SK-N-SH (cell line): ENCODE measurements at regions not wholly inside any gene's neighbourhood (a gene's known extent, or its start where the extent isn't known, plus 50 kb on each side); places are given as distances from the start of the nearest gene placed in this dataset.
A peak's percentile ranks its signal among the peaks of the same experiment; 100 is the strongest.

ENCODE experiments used
- CTCF ChIA-PET: fragments of 300-600, 350-600 bp; formaldehyde crosslinking; extraction: SDS; loops from one replicate; lab custom pipeline; 2021; lab: Yijun Ruan, JAX
- POLR2A ChIA-PET: fragments of 350-600 bp; sonication (Branson Sonifier 250); formaldehyde crosslinking; extraction: SDS; loops from one replicate; lab custom pipeline; 2020; ENCODE audit warnings: antibody characterized with exemption, inconsistent platforms; lab: Yijun Ruan, JAX
- DNase-seq: peaks from one replicate; pipeline ENCODE4 v3.0.0; 2012
- H2AFZ ChIP-seq: fragments of 200-600 bp; sonication (generic); 2 replicates; pipeline ENCODE4 v1.8.1; 2016; ENCODE audit warnings: antibody characterized with exemption, mild to moderate bottlenecking, low read depth
- H3F3A ChIP-seq: fragments of 200-600 bp; sonication (generic); replicated peaks from 2 replicates; pipeline ENCODE3; 2016; ENCODE audit warnings: antibody characterized with exemption, mild to moderate bottlenecking; ENCODE audit not compliant: insufficient read depth
- H3K27ac ChIP-seq, 2 experiments: fragments of 200-500 bp in 1 of 2; fragments of 200-600 bp in 1 of 2; sonication (Bioruptor generic) in 1 of 2; sonication (generic), shearing (Covaris generic) in 1 of 2; 2 replicates each; pipeline versions ENCODE4 v1.5.1 to v1.6.1; 2014 to 2016; ENCODE audit warnings: low read depth in 2 of 2, inconsistent platforms in 1 of 2, low read length in 1 of 2, mild to moderate bottlenecking in 1 of 2, mixed read lengths in 1 of 2
- H3K27me3 ChIP-seq: fragments of 200-600 bp; sonication (generic), shearing (Covaris generic); 2 replicates; pipeline ENCODE4 v1.6.1; 2016; ENCODE audit warnings: mixed run types; ENCODE audit not compliant: insufficient read depth
- H3K36me3 ChIP-seq, 2 experiments: fragments of 200-500 bp in 1 of 2; fragments of 200-600 bp in 1 of 2; sonication (Bioruptor generic) in 1 of 2; sonication (generic) in 1 of 2; replicated peaks in 1 of 2; 2 replicates each; pipeline versions ENCODE3 to v1.5.1; 2014 to 2016; ENCODE audit warnings: low read length in 1 of 2, mild to moderate bottlenecking in 1 of 2; ENCODE audit not compliant: insufficient read depth in 2 of 2, control insufficient read depth in 1 of 2
- H3K4me1 ChIP-seq, 2 experiments: fragments of 200-500 bp in 1 of 2; fragments of 200-600 bp in 1 of 2; sonication (Bioruptor generic) in 1 of 2; sonication (generic), shearing (Covaris generic) in 1 of 2; 2 replicates each; pipeline versions ENCODE4 v1.5.1 to v1.6.1; 2014 to 2016; ENCODE audit warnings: low read depth in 1 of 2, low read length in 1 of 2, mixed run types in 1 of 2; ENCODE audit not compliant: insufficient read depth in 2 of 2, control insufficient read depth in 1 of 2
- H3K4me2 ChIP-seq: fragments of 200-600 bp; sonication (generic), shearing (Covaris generic); 2 replicates; pipeline ENCODE4 v1.6.1; 2017; ENCODE audit warnings: mixed run types
- H3K4me3 ChIP-seq, 2 experiments: fragments of 200-500 bp in 1 of 2; fragments of 200-600 bp in 1 of 2; sonication (Bioruptor generic) in 1 of 2; sonication (generic), shearing (Covaris generic) in 1 of 2; 2 replicates each; pipeline versions ENCODE4 v1.5.1 to v1.8.1; 2014 to 2016; ENCODE audit warnings: low read depth in 2 of 2, inconsistent platforms in 1 of 2, low read length in 1 of 2, mild to moderate bottlenecking in 1 of 2, mixed read lengths in 1 of 2, moderate library complexity in 1 of 2
- H3K79me2 ChIP-seq: fragments of 200-600 bp; sonication (generic); 2 replicates; pipeline ENCODE4 v1.8.1; 2017; ENCODE audit warnings: mild to moderate bottlenecking; ENCODE audit not compliant: insufficient read depth
- H3K9ac ChIP-seq: fragments of 200-600 bp; sonication (generic); 2 replicates; pipeline ENCODE4 v1.6.1; 2017; ENCODE audit warnings: mixed run types
- H3K9me2 ChIP-seq: fragments of 200-600 bp; sonication (generic); 2 replicates; pipeline ENCODE4 v1.6.1; 2017; ENCODE audit warnings: mixed run types
- H3K9me3 ChIP-seq: fragments of 200-600 bp; sonication (generic); 2 replicates; pipeline ENCODE4 v1.6.1; 2017; ENCODE audit warnings: mixed run types, mild to moderate bottlenecking, moderate library complexity
- H4K20me1 ChIP-seq: fragments of 200-600 bp; sonication (generic); 2 replicates; pipeline ENCODE4 v1.6.1; 2017; ENCODE audit warnings: mild to moderate bottlenecking, mixed run types; ENCODE audit not compliant: insufficient read depth
- CHD2 ChIP-seq: fragments of 150-350 bp; IDR thresholded peaks from 2 replicates; pipeline ENCODE4 v1.6.1; 2018; ENCODE audit warnings: low read length; ENCODE audit not compliant: partially characterized antibody
- ELF1 ChIP-seq: IDR thresholded peaks from 2 replicates; pipeline ENCODE4 v1.4.0; 2012
- EP300 ChIP-seq, 2 experiments: IDR thresholded peaks; 2 replicates each; pipeline versions ENCODE4 v1.4.0 to v1.6.1; 2012; ENCODE audit warnings: borderline replicate concordance in 1 of 2, low read depth in 1 of 2, low read length in 1 of 2
- FOXJ3 ChIP-seq: sonication (generic); formaldehyde crosslinking; IDR thresholded peaks from 2 replicates; pipeline ENCODE4 v1.5.1; 2020; ENCODE audit warnings: mild to moderate bottlenecking, missing genetic modification reagents
- GABPA ChIP-seq: IDR thresholded peaks from 2 replicates; pipeline ENCODE4 v1.4.0; 2012; ENCODE audit warnings: low read depth, mild to moderate bottlenecking
- GATA2 ChIP-seq: sonication (generic); formaldehyde crosslinking; IDR thresholded peaks from 2 replicates; pipeline ENCODE4 v1.5.0; 2020; ENCODE audit warnings: mild to moderate bottlenecking, missing genetic modification reagents
- JUND ChIP-seq: IDR thresholded peaks from 2 replicates; pipeline ENCODE4 v1.4.0; 2012
- MXI1 ChIP-seq: IDR thresholded peaks from 2 replicates; pipeline ENCODE4 v1.6.1; 2012; ENCODE audit warnings: mild to moderate bottlenecking, low read depth, low read length, improper control_type of control experiment
- NFIC ChIP-seq: IDR thresholded peaks from 2 replicates; pipeline ENCODE4 v1.4.0; 2012; ENCODE audit warnings: borderline replicate concordance
- RXRA ChIP-seq: IDR thresholded peaks from 2 replicates; pipeline ENCODE4 v1.4.0; 2012; ENCODE audit warnings: low read depth, mild to moderate bottlenecking, borderline replicate concordance
- SIN3A ChIP-seq: IDR thresholded peaks from 2 replicates; pipeline ENCODE4 v1.6.1; 2012; ENCODE audit warnings: low read depth, mild to moderate bottlenecking, low read length, moderate library complexity, borderline replicate concordance
- SMC3 ChIP-seq: IDR thresholded peaks from 2 replicates; pipeline ENCODE4 v1.6.1; 2012; ENCODE audit warnings: low read depth, low read length, improper control_type of control experiment
- TAF1 ChIP-seq: IDR thresholded peaks from 2 replicates; pipeline ENCODE4 v1.6.1; 2012; ENCODE audit warnings: low read depth, mild to moderate bottlenecking, low read length, moderate library complexity, borderline replicate concordance
- TCF12 ChIP-seq: IDR thresholded peaks from 2 replicates; pipeline ENCODE4 v1.4.0; 2012
- USF1 ChIP-seq: IDR thresholded peaks from 2 replicates; pipeline ENCODE4 v1.4.0; 2012; ENCODE audit warnings: low read depth, borderline replicate concordance
- USF2 ChIP-seq: fragments of 150-350 bp; IDR thresholded peaks from 2 replicates; pipeline ENCODE4 v1.6.1; 2017; ENCODE audit warnings: antibody characterized with exemption, low read length, low read depth, borderline replicate concordance
- YY1 ChIP-seq: IDR thresholded peaks from 2 replicates; pipeline ENCODE4 v1.4.0; 2012; ENCODE audit warnings: low read depth, mild to moderate bottlenecking
- WGBS: methylation state at CpG from one replicate; pipeline ENCODE4 v1.1.6; 2017; ENCODE audit warnings: low lambda C conversion rate; 5-methylcytosine and 5-hydroxymethylcytosine counted together
- TF ChIP-seq, protein P1 (sequence below): fragments of 150-350 bp; IDR thresholded peaks from 2 replicates; pipeline ENCODE4 v1.6.1; 2016; ENCODE audit warnings: mild to moderate bottlenecking, low read depth, low read length
- TF ChIP-seq, protein P2 (sequence below): fragments of 200-600 bp; sonication (generic); IDR thresholded peaks from 2 replicates; pipeline ENCODE4 v1.6.1; 2017; ENCODE audit warnings: antibody characterized with exemption, mild to moderate bottlenecking, moderate library complexity
- TF ChIP-seq, protein P3 (sequence below): IDR thresholded peaks from 2 replicates; pipeline ENCODE4 v1.6.1; 2012; ENCODE audit warnings: mild to moderate bottlenecking, low read depth, low read length, moderate library complexity

GRCh38 chr9:107587191-107587963 is 97.8 kb upstream of the KLF4 start:
- Histone ChIP-seq H3K79me2 (no peaks in the 10 kb centered on the region), H4K20me1 (no peaks in the 10 kb centered on the region), H3K4me3 (peak overlapping the region; percentile 17 to 47; a peak in 3 of 4 replicates), H3K27ac (no peak overlapping the region), H3K9me3 (no peaks in the 10 kb centered on the region), H3F3A (no peaks in the 10 kb centered on the region), H3K9ac (no peak overlapping the region), H3K27me3 (peaks cover 57% of the 10 kb centered on the region; the same call in 1 of the 2 replicates), H2AFZ (peak overlapping the region; percentile 16; the same call in 1 of the 2 replicates), H3K36me3 (no peaks in the 10 kb centered on the region), H3K9me2 (no peaks in the 10 kb centered on the region), H3K4me2 (peak overlapping the region; percentile 28; the same call in 1 of the 2 replicates)
- WGBS = 25% methylated on average over 14 of the region's 26 CpGs
- POLR2A ChIA-PET = no interaction called here
- DNase-seq = no peak
- no peak for TF ChIP-seq MXI1
- TF ChIP-seq, protein P1, sequence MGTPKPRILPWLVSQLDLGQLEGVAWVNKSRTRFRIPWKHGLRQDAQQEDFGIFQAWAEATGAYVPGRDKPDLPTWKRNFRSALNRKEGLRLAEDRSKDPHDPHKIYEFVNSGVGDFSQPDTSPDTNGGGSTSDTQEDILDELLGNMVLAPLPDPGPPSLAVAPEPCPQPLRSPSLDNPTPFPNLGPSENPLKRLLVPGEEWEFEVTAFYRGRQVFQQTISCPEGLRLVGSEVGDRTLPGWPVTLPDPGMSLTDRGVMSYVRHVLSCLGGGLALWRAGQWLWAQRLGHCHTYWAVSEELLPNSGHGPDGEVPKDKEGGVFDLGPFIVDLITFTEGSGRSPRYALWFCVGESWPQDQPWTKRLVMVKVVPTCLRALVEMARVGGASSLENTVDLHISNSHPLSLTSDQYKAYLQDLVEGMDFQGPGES = no peak
- TF ChIP-seq GATA2 (CRISPR knock-in tag) = no peak
- TF ChIP-seq EP300 (IDR thresholded peaks at IDR 0.05; ENCODE audit: borderline replicate concordance in 1 of 2, low read depth in 1 of 2, low read length in 1 of 2) = no peak
- no peak for TF ChIP-seq ELF1
- TF ChIP-seq USF2 = no peak
- TF ChIP-seq, protein P2, sequence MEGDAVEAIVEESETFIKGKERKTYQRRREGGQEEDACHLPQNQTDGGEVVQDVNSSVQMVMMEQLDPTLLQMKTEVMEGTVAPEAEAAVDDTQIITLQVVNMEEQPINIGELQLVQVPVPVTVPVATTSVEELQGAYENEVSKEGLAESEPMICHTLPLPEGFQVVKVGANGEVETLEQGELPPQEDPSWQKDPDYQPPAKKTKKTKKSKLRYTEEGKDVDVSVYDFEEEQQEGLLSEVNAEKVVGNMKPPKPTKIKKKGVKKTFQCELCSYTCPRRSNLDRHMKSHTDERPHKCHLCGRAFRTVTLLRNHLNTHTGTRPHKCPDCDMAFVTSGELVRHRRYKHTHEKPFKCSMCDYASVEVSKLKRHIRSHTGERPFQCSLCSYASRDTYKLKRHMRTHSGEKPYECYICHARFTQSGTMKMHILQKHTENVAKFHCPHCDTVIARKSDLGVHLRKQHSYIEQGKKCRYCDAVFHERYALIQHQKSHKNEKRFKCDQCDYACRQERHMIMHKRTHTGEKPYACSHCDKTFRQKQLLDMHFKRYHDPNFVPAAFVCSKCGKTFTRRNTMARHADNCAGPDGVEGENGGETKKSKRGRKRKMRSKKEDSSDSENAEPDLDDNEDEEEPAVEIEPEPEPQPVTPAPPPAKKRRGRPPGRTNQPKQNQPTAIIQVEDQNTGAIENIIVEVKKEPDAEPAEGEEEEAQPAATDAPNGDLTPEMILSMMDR = no peak
- no peak for TF ChIP-seq SMC3
- TF ChIP-seq GABPA = no peak
- no peak for TF ChIP-seq FOXJ3 (CRISPR knock-in tag)
- TF ChIP-seq RXRA = no peak
- no peak for TF ChIP-seq SIN3A
- TF ChIP-seq NFIC = no peak
- TF ChIP-seq JUND = no peak
- TF ChIP-seq TCF12 = no peak
- TF ChIP-seq, protein P3, sequence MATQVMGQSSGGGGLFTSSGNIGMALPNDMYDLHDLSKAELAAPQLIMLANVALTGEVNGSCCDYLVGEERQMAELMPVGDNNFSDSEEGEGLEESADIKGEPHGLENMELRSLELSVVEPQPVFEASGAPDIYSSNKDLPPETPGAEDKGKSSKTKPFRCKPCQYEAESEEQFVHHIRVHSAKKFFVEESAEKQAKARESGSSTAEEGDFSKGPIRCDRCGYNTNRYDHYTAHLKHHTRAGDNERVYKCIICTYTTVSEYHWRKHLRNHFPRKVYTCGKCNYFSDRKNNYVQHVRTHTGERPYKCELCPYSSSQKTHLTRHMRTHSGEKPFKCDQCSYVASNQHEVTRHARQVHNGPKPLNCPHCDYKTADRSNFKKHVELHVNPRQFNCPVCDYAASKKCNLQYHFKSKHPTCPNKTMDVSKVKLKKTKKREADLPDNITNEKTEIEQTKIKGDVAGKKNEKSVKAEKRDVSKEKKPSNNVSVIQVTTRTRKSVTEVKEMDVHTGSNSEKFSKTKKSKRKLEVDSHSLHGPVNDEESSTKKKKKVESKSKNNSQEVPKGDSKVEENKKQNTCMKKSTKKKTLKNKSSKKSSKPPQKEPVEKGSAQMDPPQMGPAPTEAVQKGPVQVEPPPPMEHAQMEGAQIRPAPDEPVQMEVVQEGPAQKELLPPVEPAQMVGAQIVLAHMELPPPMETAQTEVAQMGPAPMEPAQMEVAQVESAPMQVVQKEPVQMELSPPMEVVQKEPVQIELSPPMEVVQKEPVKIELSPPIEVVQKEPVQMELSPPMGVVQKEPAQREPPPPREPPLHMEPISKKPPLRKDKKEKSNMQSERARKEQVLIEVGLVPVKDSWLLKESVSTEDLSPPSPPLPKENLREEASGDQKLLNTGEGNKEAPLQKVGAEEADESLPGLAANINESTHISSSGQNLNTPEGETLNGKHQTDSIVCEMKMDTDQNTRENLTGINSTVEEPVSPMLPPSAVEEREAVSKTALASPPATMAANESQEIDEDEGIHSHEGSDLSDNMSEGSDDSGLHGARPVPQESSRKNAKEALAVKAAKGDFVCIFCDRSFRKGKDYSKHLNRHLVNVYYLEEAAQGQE = no peak
- no peak for TF ChIP-seq USF1
- no peak for TF ChIP-seq YY1
- no peak for TF ChIP-seq TAF1
- no peak for TF ChIP-seq CHD2
- TF ChIP-seq, all 33 proteins: peak for 0
- CTCF ChIA-PET = no interaction called here
- H3K4me1 ChIP-seq = no peaks in the 10 kb centered on the region
